Upper lobe of left lung (tissue), 4 donors: ENCODE measurements at regions not wholly inside any gene's neighbourhood (a gene's known extent, or its start where the extent isn't known, plus 50 kb on each side); places are given as distances from the start of the nearest gene placed in this dataset.
A peak's percentile ranks its signal among the peaks of the same experiment; 100 is the strongest.

ENCODE experiments used
- EP300 ChIP-seq, 4 donors: sonication (generic); formaldehyde crosslinking; IDR thresholded peaks; one replicate each; pipeline ENCODE4 v1.5.1; 2017; ENCODE audit warnings: antibody characterized with exemption in 4 of 4, control low read depth in 2 of 4
- POLR2A ChIP-seq, 4 donors: fragments of 450-650 bp; IDR thresholded peaks; one replicate each; pipeline ENCODE4 v1.5.1; 2016 to 2017; ENCODE audit warnings: antibody characterized with exemption in 4 of 4, mild to moderate bottlenecking in 2 of 4
- POLR2AphosphoS5 ChIP-seq, 2 donors: sonication (generic); formaldehyde crosslinking; IDR thresholded peaks; one replicate each; pipeline ENCODE4 v1.5.1; 2017; ENCODE audit warnings: antibody characterized with exemption in 2 of 2
- TF ChIP-seq, protein P1 (sequence below), 6 experiments: fragments of 450-650 bp in 4 of 6; fragments of 200-600 bp in 2 of 6; sonication (generic) in 2 of 6; IDR thresholded peaks; one replicate each; pipeline ENCODE4 v1.5.1; 2016 to 2019; ENCODE audit warnings: antibody characterized with exemption in 6 of 6

GRCh38 chr4:189124149-189124758 lies 816.4 kb upstream of the FRG1 start:
- no peak for TF ChIP-seq POLR2A (IDR thresholded peaks at IDR 0.05)
- TF ChIP-seq, protein P1, sequence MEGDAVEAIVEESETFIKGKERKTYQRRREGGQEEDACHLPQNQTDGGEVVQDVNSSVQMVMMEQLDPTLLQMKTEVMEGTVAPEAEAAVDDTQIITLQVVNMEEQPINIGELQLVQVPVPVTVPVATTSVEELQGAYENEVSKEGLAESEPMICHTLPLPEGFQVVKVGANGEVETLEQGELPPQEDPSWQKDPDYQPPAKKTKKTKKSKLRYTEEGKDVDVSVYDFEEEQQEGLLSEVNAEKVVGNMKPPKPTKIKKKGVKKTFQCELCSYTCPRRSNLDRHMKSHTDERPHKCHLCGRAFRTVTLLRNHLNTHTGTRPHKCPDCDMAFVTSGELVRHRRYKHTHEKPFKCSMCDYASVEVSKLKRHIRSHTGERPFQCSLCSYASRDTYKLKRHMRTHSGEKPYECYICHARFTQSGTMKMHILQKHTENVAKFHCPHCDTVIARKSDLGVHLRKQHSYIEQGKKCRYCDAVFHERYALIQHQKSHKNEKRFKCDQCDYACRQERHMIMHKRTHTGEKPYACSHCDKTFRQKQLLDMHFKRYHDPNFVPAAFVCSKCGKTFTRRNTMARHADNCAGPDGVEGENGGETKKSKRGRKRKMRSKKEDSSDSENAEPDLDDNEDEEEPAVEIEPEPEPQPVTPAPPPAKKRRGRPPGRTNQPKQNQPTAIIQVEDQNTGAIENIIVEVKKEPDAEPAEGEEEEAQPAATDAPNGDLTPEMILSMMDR (IDR thresholded peaks at IDR 0.05): peak in 2 of 6 experiments; percentile 16 to 30
- TF ChIP-seq POLR2AphosphoS5 (IDR thresholded peaks at IDR 0.05): no peak
- TF ChIP-seq EP300 (IDR thresholded peaks at IDR 0.05): no peak
